Astrocyte (in vitro differentiated cells and primary cell): ENCODE measurements at regions not wholly inside any gene's neighbourhood (a gene's known extent, or its start where the extent isn't known, plus 50 kb on each side); places are given as distances from the start of the nearest gene placed in this dataset.

Source experiments
- EZH2 ChIP-seq: IDR thresholded peaks from 2 replicates; pipeline ENCODE4 v1.6.1; 2012; ENCODE audit warnings: mild to moderate bottlenecking, low read length, inconsistent platforms; ENCODE audit not compliant: insufficient read depth
- TF ChIP-seq, protein P1 (sequence below): IDR thresholded peaks from 2 replicates; pipeline ENCODE4 v1.5.1; 2011; ENCODE audit warnings: low read depth, mild to moderate bottlenecking, inconsistent platforms, low read length, moderate library complexity; ENCODE audit not compliant: insufficient read depth

DNA sequence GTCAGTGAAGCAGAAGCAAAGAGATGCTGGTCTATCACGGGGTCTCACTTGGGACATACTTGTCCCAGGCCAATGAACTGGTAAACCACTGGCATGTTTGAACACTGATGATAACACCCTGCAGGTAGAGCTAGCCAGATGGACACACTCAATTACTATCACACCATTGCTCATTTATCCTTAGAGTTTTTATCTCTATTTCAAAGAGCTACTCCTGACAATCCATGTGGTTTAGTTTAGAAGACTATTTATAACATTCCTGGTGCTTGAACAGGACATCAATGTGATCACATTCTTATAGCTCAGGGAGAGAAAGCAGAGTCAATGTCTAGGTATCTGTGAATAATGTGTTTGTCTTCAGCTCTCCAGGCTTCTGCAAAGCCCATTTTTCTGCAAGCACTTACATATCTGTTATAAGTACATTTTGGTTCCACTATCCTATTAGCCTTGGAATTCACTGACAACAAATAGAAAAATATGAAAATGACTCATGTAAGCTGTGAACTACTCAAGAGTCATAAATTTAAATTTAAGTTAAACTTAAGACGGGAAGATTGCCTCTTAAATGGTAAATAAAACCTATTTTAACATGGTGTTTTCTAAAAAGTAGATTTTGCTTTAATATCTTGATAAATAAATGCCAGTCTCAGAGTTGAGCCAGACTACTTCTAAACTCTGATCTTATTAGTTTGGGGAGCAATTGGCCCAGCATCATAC is 106.7 kb upstream of the MBL2 start:
- TF ChIP-seq, protein P1, sequence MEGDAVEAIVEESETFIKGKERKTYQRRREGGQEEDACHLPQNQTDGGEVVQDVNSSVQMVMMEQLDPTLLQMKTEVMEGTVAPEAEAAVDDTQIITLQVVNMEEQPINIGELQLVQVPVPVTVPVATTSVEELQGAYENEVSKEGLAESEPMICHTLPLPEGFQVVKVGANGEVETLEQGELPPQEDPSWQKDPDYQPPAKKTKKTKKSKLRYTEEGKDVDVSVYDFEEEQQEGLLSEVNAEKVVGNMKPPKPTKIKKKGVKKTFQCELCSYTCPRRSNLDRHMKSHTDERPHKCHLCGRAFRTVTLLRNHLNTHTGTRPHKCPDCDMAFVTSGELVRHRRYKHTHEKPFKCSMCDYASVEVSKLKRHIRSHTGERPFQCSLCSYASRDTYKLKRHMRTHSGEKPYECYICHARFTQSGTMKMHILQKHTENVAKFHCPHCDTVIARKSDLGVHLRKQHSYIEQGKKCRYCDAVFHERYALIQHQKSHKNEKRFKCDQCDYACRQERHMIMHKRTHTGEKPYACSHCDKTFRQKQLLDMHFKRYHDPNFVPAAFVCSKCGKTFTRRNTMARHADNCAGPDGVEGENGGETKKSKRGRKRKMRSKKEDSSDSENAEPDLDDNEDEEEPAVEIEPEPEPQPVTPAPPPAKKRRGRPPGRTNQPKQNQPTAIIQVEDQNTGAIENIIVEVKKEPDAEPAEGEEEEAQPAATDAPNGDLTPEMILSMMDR, result no peak
- TF ChIP-seq EZH2, result no peak
